Endothelial cell of umbilical vein (primary cell): ENCODE measurements at regions not wholly inside any gene's neighbourhood (a gene's known extent, or its start where the extent isn't known, plus 50 kb on each side); places are given as distances from the start of the nearest gene placed in this dataset.

ENCODE experiments used
- BruUV-seq: library from RNA; stranded (reverse); fragments of 400-500 nt; replicated peaks from 2 replicates; lab custom pipeline; 2021; lab: Mats Ljungman, UMichigan
- CTCF ChIA-PET: fragments of 300-600, 350-600 bp; sonication (Branson Sonifier 250); formaldehyde crosslinking; loops from one replicate; lab custom pipeline; 2021; ENCODE audit warnings: antibody characterized with exemption, inconsistent platforms; lab: Charles Lee
- POLR2A ChIA-PET: fragments of 300-600, 350-600 bp; sonication (Branson Sonifier 250); formaldehyde crosslinking; loops from one replicate; lab custom pipeline; 2021; ENCODE audit warnings: antibody characterized with exemption, inconsistent platforms; lab: Charles Lee
- DNase-seq: peaks from one replicate; pipeline ENCODE4 v3.0.0-alpha.2; 2011; ENCODE audit warnings: low read depth, low spot score
- FAIRE-seq: peaks from 2 replicates; lab custom pipeline; 2011; peaks lifted over from hg19 to GRCh38; lab: Jason Lieb, UNC
- H2AFZ ChIP-seq: 2 replicates; pipeline ENCODE4 v1.6.0; 2012; ENCODE audit warnings: low read depth, low read length, control low read depth, inconsistent platforms
- H3K27ac ChIP-seq: 2 replicates; pipeline ENCODE4 v1.5.1; 2011; ENCODE audit warnings: low read depth, mild to moderate bottlenecking, control low read depth, low read length, moderate library complexity; ENCODE audit not compliant: insufficient read depth
- H3K27me3 ChIP-seq, 2 experiments: 2 replicates each; pipeline versions ENCODE4 v1.6.0 to v1.6.1; 2011; ENCODE audit warnings: low read length in 2 of 2, mixed read lengths in 1 of 2; ENCODE audit not compliant: control insufficient read depth in 2 of 2, insufficient read depth in 2 of 2
- H3K36me3 ChIP-seq, 2 experiments: 2 replicates in 1 of 2; 3 replicates in 1 of 2; pipeline ENCODE4 v1.5.1; 2011; ENCODE audit warnings: low read length in 2 of 2, mild to moderate bottlenecking in 1 of 2, moderate library complexity in 1 of 2; ENCODE audit not compliant: control insufficient read depth in 2 of 2, insufficient read depth in 2 of 2; ENCODE audit errors: extremely low read depth in 1 of 2
- H3K4me1 ChIP-seq: 3 replicates; pipeline ENCODE4 v1.5.1; 2011; ENCODE audit warnings: mild to moderate bottlenecking, low read length; ENCODE audit not compliant: control insufficient read depth, insufficient read depth; ENCODE audit errors: extremely low read depth
- H3K4me2 ChIP-seq: 2 replicates; pipeline ENCODE4 v1.6.1; 2011; ENCODE audit warnings: low read length, control low read depth, mixed read lengths; ENCODE audit not compliant: insufficient read depth
- H3K4me3 ChIP-seq, 3 experiments: fragments of 200-600 bp in 1 of 3; sonication (generic), shearing (Covaris generic) in 1 of 3; replicated peaks in 1 of 3; 2 replicates each; pipeline ENCODE4 v1.5.1; 2011 to 2016; ENCODE audit warnings: control low read depth in 3 of 3, low read length in 3 of 3, mild to moderate bottlenecking in 2 of 3, inconsistent platforms in 1 of 3, low read depth in 1 of 3, moderate library complexity in 1 of 3; ENCODE audit not compliant: insufficient read depth in 1 of 3
- H3K79me2 ChIP-seq: 2 replicates; pipeline ENCODE4 v1.6.0; 2012; ENCODE audit warnings: low read length, inconsistent platforms; ENCODE audit not compliant: control insufficient read depth, insufficient read depth
- H3K9ac ChIP-seq: replicated peaks from 2 replicates; pipeline ENCODE3; 2011; ENCODE audit warnings: low read length, control low read depth; ENCODE audit not compliant: insufficient read depth; ENCODE audit errors: extremely low read depth
- H3K9me1 ChIP-seq: replicated peaks from 3 replicates; pipeline ENCODE4 v1.6.0; 2011; ENCODE audit warnings: mild to moderate bottlenecking, low read length; ENCODE audit not compliant: control insufficient read depth, insufficient read depth; ENCODE audit errors: extremely low read depth
- H3K9me3 ChIP-seq: replicated peaks from 2 replicates; pipeline ENCODE4 v1.5.1; 2012; ENCODE audit warnings: low read length, inconsistent platforms; ENCODE audit not compliant: control insufficient read depth, insufficient read depth
- H4K20me1 ChIP-seq: replicated peaks from 2 replicates; pipeline ENCODE3; 2011; ENCODE audit warnings: mild to moderate bottlenecking, low read length; ENCODE audit not compliant: control insufficient read depth, insufficient read depth; ENCODE audit errors: extremely low read depth
- CTCF ChIP-seq, 2 donors: IDR thresholded peaks; 1 replicate in 1 of 2; 2 replicates in 1 of 2; pipeline ENCODE4 v1.5.1; 2011; ENCODE audit warnings: low read length in 2 of 2, mild to moderate bottlenecking in 2 of 2, moderate library complexity in 2 of 2, control low read depth in 1 of 2, inconsistent platforms in 1 of 2, low read depth in 1 of 2; ENCODE audit not compliant: insufficient read depth in 1 of 2; ENCODE audit errors: extremely low read depth in 1 of 2
- EZH2 ChIP-seq: IDR thresholded peaks from 2 replicates; pipeline ENCODE4 v1.6.1; 2012; ENCODE audit warnings: borderline replicate concordance, low read depth, mild to moderate bottlenecking, moderate library complexity, low read length, inconsistent platforms; ENCODE audit not compliant: severe bottlenecking
- FOS ChIP-seq: IDR thresholded peaks from 2 replicates; pipeline ENCODE4 v1.6.1; 2011; ENCODE audit warnings: mild to moderate bottlenecking, low read length, moderate library complexity, borderline replicate concordance; ENCODE audit not compliant: insufficient read depth
- GATA2 ChIP-seq: IDR thresholded peaks from 2 replicates; pipeline ENCODE4 v1.7.0; 2011; ENCODE audit warnings: low read depth, mild to moderate bottlenecking, moderate library complexity, mixed read lengths, low read length; ENCODE audit not compliant: insufficient read length, insufficient read depth
- JUN ChIP-seq: IDR thresholded peaks from 2 replicates; pipeline ENCODE4 v1.6.1; 2011; ENCODE audit warnings: borderline replicate concordance, low read depth; ENCODE audit not compliant: insufficient read length, insufficient read depth
- MAX ChIP-seq: IDR thresholded peaks from 2 replicates; pipeline ENCODE4 v1.6.1; 2011; ENCODE audit not compliant: insufficient read depth, insufficient read length
- MYC ChIP-seq: IDR thresholded peaks from one replicate; pipeline ENCODE4 v1.6.1; 2011; ENCODE audit warnings: mild to moderate bottlenecking, low read depth, low read length
- POLR2A ChIP-seq: IDR thresholded peaks from 2 replicates; pipeline ENCODE4 v1.6.1; 2012; ENCODE audit warnings: low read depth, mild to moderate bottlenecking, control low read depth, low read length
- POLR2AphosphoS5 ChIP-seq: IDR thresholded peaks from 2 replicates; pipeline ENCODE4 v1.6.1; 2012; ENCODE audit warnings: low read depth, mild to moderate bottlenecking, control low read depth, low read length, moderate library complexity; ENCODE audit not compliant: insufficient read depth
- dilution Hi-C: fragments of 300-500 bp; cut with MboI; formaldehyde crosslinking; loops from one replicate; pipeline ENCODE4 v1.15.0; 2019; ENCODE audit warnings: low sequenced_read_pairs; ENCODE audit not compliant: extremely low pct_ligation_motif_present
- intact Hi-C: fragments of 100-400 bp; cut with micrococcal nuclease; formaldehyde crosslinking; loops from one replicate; pipeline ENCODE4 v1.10.0; 2022

- dilution Hi-C loops, result no loop called here
- no TSS peak for BruUV-seq
- no peaks in the 10 kb centered on the region for H3K36me3 ChIP-seq
- ChIA-PET CTCF (no interaction called here), POLR2A (no interaction called here)
- DNase-seq (no peak), FAIRE-seq (no peak)
- no peaks in the 10 kb centered on the region for H3K9me3 ChIP-seq
- no peaks in the 10 kb centered on the region for H3K4me1 ChIP-seq
- H4K20me1 ChIP-seq, result no peaks in the 10 kb centered on the region
- intact Hi-C loops, result no loop called here
- no peaks in the 10 kb centered on the region for H3K9me1 ChIP-seq
- no peak overlapping the region for H3K9ac ChIP-seq
- no peak overlapping the region for H3K4me2 ChIP-seq
- no peak overlapping the region for H3K27ac ChIP-seq
- H2AFZ ChIP-seq, result no peak overlapping the region
- H3K4me3 ChIP-seq, result no peak overlapping the region
- TF ChIP-seq JUN (no peak), POLR2A (no peak), EZH2 (no peak), MYC (no peak), CTCF (IDR thresholded peaks at IDR 0.05; ENCODE audit: extremely low read depth in 1 of 2, insufficient read depth in 1 of 2, low read depth in 1 of 2, low read length in 2 of 2) (no peak), MAX (no peak), POLR2AphosphoS5 (no peak), FOS (no peak), GATA2 (no peak)
- H3K79me2 ChIP-seq, result no peaks in the 10 kb centered on the region
- H3K27me3 ChIP-seq, result no peaks in the 10 kb centered on the region
Measured at GRCh38 chr6:120237221-120237620, 887.7 kb upstream of the MAN1A1 start.
